ENCODE measurements at regions not wholly inside any gene's neighbourhood (a gene's known extent, or its start where the extent isn't known, plus 50 kb on each side); places are given as distances from the start of the nearest gene placed in this dataset.

GRCh38 chr2:37793004-37793403 is 121.6 kb upstream of the CDC42EP3 start:
- H3K79me2 ChIP-seq (ENCODE audit: insufficient read depth, low read length) = no peaks in the 10 kb centered on the region
- H3K4me2 ChIP-seq (ENCODE audit: low read depth, low read length, poor library complexity, severe bottlenecking) = no peak overlapping the region
- H3K9ac ChIP-seq (ENCODE audit: low read depth, low read length, poor library complexity, severe bottlenecking) = no peak overlapping the region
- H2AFZ ChIP-seq (ENCODE audit: low read length) = no peak overlapping the region
- H3K36me3 ChIP-seq (ENCODE audit: insufficient read depth, low read length) = no peaks in the 10 kb centered on the region
- H3K4me3 ChIP-seq (ENCODE audit: low read length, poor library complexity, severe bottlenecking) = no peak overlapping the region
- no peaks in the 10 kb centered on the region for H4K20me1 ChIP-seq (ENCODE audit: insufficient read depth, low read length, poor library complexity, severe bottlenecking)
- no peaks in the 10 kb centered on the region for H3F3A ChIP-seq (ENCODE audit: low read depth)
- H3K27me3 ChIP-seq (ENCODE audit: insufficient read depth, low read length, poor library complexity, severe bottlenecking) = no peaks in the 10 kb centered on the region
- no peaks in the 10 kb centered on the region for H3K9me2 ChIP-seq (replicated peaks; ENCODE audit: low read depth, low read length)
- TF ChIP-seq EZH2phosphoT487 (IDR thresholded peaks at IDR 0.05; ENCODE audit: borderline replicate concordance) (no peak), CTCF (conservative IDR thresholded peaks at IDR 0.05; ENCODE audit: low read length) (no peak)
- no peaks in the 10 kb centered on the region for H3K4me1 ChIP-seq (ENCODE audit: insufficient read depth, low read length, poor library complexity, severe bottlenecking)
- H3K9me3 ChIP-seq (ENCODE audit: insufficient read depth, low read depth, low read length) = peaks cover 12% of the 10 kb centered on the region

GRCh38 chr2:37794717-37795116 is 123.3 kb upstream of the CDC42EP3 start:
- Histone ChIP-seq H3K9me3 (ENCODE audit: insufficient read depth, low read depth, low read length) (no peaks in the 10 kb centered on the region), H3K27me3 (ENCODE audit: insufficient read depth, low read length, poor library complexity, severe bottlenecking) (no peaks in the 10 kb centered on the region), H3K4me3 (ENCODE audit: low read length, poor library complexity, severe bottlenecking) (no peak overlapping the region), H3K4me2 (ENCODE audit: low read depth, low read length, poor library complexity, severe bottlenecking) (no peak overlapping the region), H3K36me3 (ENCODE audit: insufficient read depth, low read length) (no peaks in the 10 kb centered on the region), H3F3A (ENCODE audit: low read depth) (no peaks in the 10 kb centered on the region), H2AFZ (ENCODE audit: low read length) (no peak overlapping the region), H3K4me1 (ENCODE audit: insufficient read depth, low read length, poor library complexity, severe bottlenecking) (no peaks in the 10 kb centered on the region), H3K79me2 (ENCODE audit: insufficient read depth, low read length) (no peaks in the 10 kb centered on the region), H3K9me2 (replicated peaks; ENCODE audit: low read depth, low read length) (no peaks in the 10 kb centered on the region), H3K9ac (ENCODE audit: low read depth, low read length, poor library complexity, severe bottlenecking) (no peak overlapping the region), H4K20me1 (ENCODE audit: insufficient read depth, low read length, poor library complexity, severe bottlenecking) (no peaks in the 10 kb centered on the region)
- TF ChIP-seq CTCF (conservative IDR thresholded peaks at IDR 0.05; ENCODE audit: low read length) (no peak), EZH2phosphoT487 (IDR thresholded peaks at IDR 0.05; ENCODE audit: borderline replicate concordance) (no peak)

GRCh38 chr2:37795456-37795855 is 124.0 kb upstream of the CDC42EP3 start:
- H4K20me1 ChIP-seq (ENCODE audit: insufficient read depth, low read length, poor library complexity, severe bottlenecking) = no peaks in the 10 kb centered on the region
- no peaks in the 10 kb centered on the region for H3K36me3 ChIP-seq (ENCODE audit: insufficient read depth, low read length)
- no peak overlapping the region for H2AFZ ChIP-seq (ENCODE audit: low read length)
- H3F3A ChIP-seq (ENCODE audit: low read depth) = no peaks in the 10 kb centered on the region
- no peaks in the 10 kb centered on the region for H3K4me1 ChIP-seq (ENCODE audit: insufficient read depth, low read length, poor library complexity, severe bottlenecking)
- no peaks in the 10 kb centered on the region for H3K27me3 ChIP-seq (ENCODE audit: insufficient read depth, low read length, poor library complexity, severe bottlenecking)
- TF ChIP-seq EZH2phosphoT487 (IDR thresholded peaks at IDR 0.05; ENCODE audit: borderline replicate concordance) (no peak), CTCF (conservative IDR thresholded peaks at IDR 0.05; ENCODE audit: low read length) (no peak)
- H3K4me3 ChIP-seq (ENCODE audit: low read length, poor library complexity, severe bottlenecking) = no peak overlapping the region
- no peak overlapping the region for H3K9ac ChIP-seq (ENCODE audit: low read depth, low read length, poor library complexity, severe bottlenecking)
- H3K9me2 ChIP-seq (replicated peaks; ENCODE audit: low read depth, low read length) = no peaks in the 10 kb centered on the region
- H3K4me2 ChIP-seq (ENCODE audit: low read depth, low read length, poor library complexity, severe bottlenecking) = no peak overlapping the region
- H3K79me2 ChIP-seq (ENCODE audit: insufficient read depth, low read length) = no peaks in the 10 kb centered on the region
- no peaks in the 10 kb centered on the region for H3K9me3 ChIP-seq (ENCODE audit: insufficient read depth, low read depth, low read length)

Measured in Loucy (cell line).